Neural cell (in vitro differentiated cells): ENCODE measurements at regions not wholly inside any gene's neighbourhood (a gene's known extent, or its start where the extent isn't known, plus 50 kb on each side); places are given as distances from the start of the nearest gene placed in this dataset.

Experiments
- CTCF ChIP-seq: fragments of 450-650 bp; IDR thresholded peaks from 2 replicates; pipeline ENCODE4 v1.5.1; 2014; ENCODE audit warnings: antibody characterized with exemption, mild to moderate bottlenecking, moderate library complexity; ENCODE audit not compliant: poor library complexity, severe bottlenecking
- EZH2 ChIP-seq: fragments of 200-600, 300-800 bp; shearing (Covaris generic), sonication (generic); IDR thresholded peaks from 2 replicates; pipeline ENCODE4 v1.6.1; 2014; ENCODE audit warnings: antibody characterized with exemption, low read length, borderline replicate concordance, mild to moderate bottlenecking; ENCODE audit not compliant: insufficient read depth, poor library complexity, severe bottlenecking

GRCh38 chr6:40844246-40844645 is 194.8 kb downstream of the UNC5CL start:
- TF ChIP-seq CTCF = no peak
- no peak for TF ChIP-seq EZH2
